SK-N-SH (cell line): ENCODE measurements at regions not wholly inside any gene's neighbourhood (a gene's known extent, or its start where the extent isn't known, plus 50 kb on each side); places are given as distances from the start of the nearest gene placed in this dataset.

Source experiments
- CTCF ChIA-PET: fragments of 300-600, 350-600 bp; formaldehyde crosslinking; extraction: SDS; loops from one replicate; lab custom pipeline; 2021; lab: Yijun Ruan, JAX
- POLR2A ChIA-PET: fragments of 350-600 bp; sonication (Branson Sonifier 250); formaldehyde crosslinking; extraction: SDS; loops from one replicate; lab custom pipeline; 2020; ENCODE audit warnings: antibody characterized with exemption, inconsistent platforms; lab: Yijun Ruan, JAX
- DNase-seq: peaks from one replicate; pipeline ENCODE4 v3.0.0; 2012
- H2AFZ ChIP-seq: fragments of 200-600 bp; sonication (generic); 2 replicates; pipeline ENCODE4 v1.8.1; 2016; ENCODE audit warnings: antibody characterized with exemption, mild to moderate bottlenecking, low read depth
- H3F3A ChIP-seq: fragments of 200-600 bp; sonication (generic); replicated peaks from 2 replicates; pipeline ENCODE3; 2016; ENCODE audit warnings: antibody characterized with exemption, mild to moderate bottlenecking; ENCODE audit not compliant: insufficient read depth
- H3K27ac ChIP-seq, 2 experiments: fragments of 200-500 bp in 1 of 2; fragments of 200-600 bp in 1 of 2; sonication (Bioruptor generic) in 1 of 2; sonication (generic), shearing (Covaris generic) in 1 of 2; 2 replicates each; pipeline versions ENCODE4 v1.5.1 to v1.6.1; 2014 to 2016; ENCODE audit warnings: low read depth in 2 of 2, inconsistent platforms in 1 of 2, low read length in 1 of 2, mild to moderate bottlenecking in 1 of 2, mixed read lengths in 1 of 2
- H3K27me3 ChIP-seq: fragments of 200-600 bp; sonication (generic), shearing (Covaris generic); 2 replicates; pipeline ENCODE4 v1.6.1; 2016; ENCODE audit warnings: mixed run types; ENCODE audit not compliant: insufficient read depth
- H3K36me3 ChIP-seq, 2 experiments: fragments of 200-500 bp in 1 of 2; fragments of 200-600 bp in 1 of 2; sonication (Bioruptor generic) in 1 of 2; sonication (generic) in 1 of 2; replicated peaks in 1 of 2; 2 replicates each; pipeline versions ENCODE3 to v1.5.1; 2014 to 2016; ENCODE audit warnings: low read length in 1 of 2, mild to moderate bottlenecking in 1 of 2; ENCODE audit not compliant: insufficient read depth in 2 of 2, control insufficient read depth in 1 of 2
- H3K4me1 ChIP-seq, 2 experiments: fragments of 200-500 bp in 1 of 2; fragments of 200-600 bp in 1 of 2; sonication (Bioruptor generic) in 1 of 2; sonication (generic), shearing (Covaris generic) in 1 of 2; 2 replicates each; pipeline versions ENCODE4 v1.5.1 to v1.6.1; 2014 to 2016; ENCODE audit warnings: low read depth in 1 of 2, low read length in 1 of 2, mixed run types in 1 of 2; ENCODE audit not compliant: insufficient read depth in 2 of 2, control insufficient read depth in 1 of 2
- H3K4me2 ChIP-seq: fragments of 200-600 bp; sonication (generic), shearing (Covaris generic); 2 replicates; pipeline ENCODE4 v1.6.1; 2017; ENCODE audit warnings: mixed run types
- H3K4me3 ChIP-seq, 2 experiments: fragments of 200-500 bp in 1 of 2; fragments of 200-600 bp in 1 of 2; sonication (Bioruptor generic) in 1 of 2; sonication (generic), shearing (Covaris generic) in 1 of 2; 2 replicates each; pipeline versions ENCODE4 v1.5.1 to v1.8.1; 2014 to 2016; ENCODE audit warnings: low read depth in 2 of 2, inconsistent platforms in 1 of 2, low read length in 1 of 2, mild to moderate bottlenecking in 1 of 2, mixed read lengths in 1 of 2, moderate library complexity in 1 of 2
- H3K79me2 ChIP-seq: fragments of 200-600 bp; sonication (generic); 2 replicates; pipeline ENCODE4 v1.8.1; 2017; ENCODE audit warnings: mild to moderate bottlenecking; ENCODE audit not compliant: insufficient read depth
- H3K9ac ChIP-seq: fragments of 200-600 bp; sonication (generic); 2 replicates; pipeline ENCODE4 v1.6.1; 2017; ENCODE audit warnings: mixed run types
- H3K9me2 ChIP-seq: fragments of 200-600 bp; sonication (generic); 2 replicates; pipeline ENCODE4 v1.6.1; 2017; ENCODE audit warnings: mixed run types
- H3K9me3 ChIP-seq: fragments of 200-600 bp; sonication (generic); 2 replicates; pipeline ENCODE4 v1.6.1; 2017; ENCODE audit warnings: mixed run types, mild to moderate bottlenecking, moderate library complexity
- H4K20me1 ChIP-seq: fragments of 200-600 bp; sonication (generic); 2 replicates; pipeline ENCODE4 v1.6.1; 2017; ENCODE audit warnings: mild to moderate bottlenecking, mixed run types; ENCODE audit not compliant: insufficient read depth
- FOXJ3 ChIP-seq: sonication (generic); formaldehyde crosslinking; IDR thresholded peaks from 2 replicates; pipeline ENCODE4 v1.5.1; 2020; ENCODE audit warnings: mild to moderate bottlenecking, missing genetic modification reagents
- MXI1 ChIP-seq: IDR thresholded peaks from 2 replicates; pipeline ENCODE4 v1.6.1; 2012; ENCODE audit warnings: mild to moderate bottlenecking, low read depth, low read length, improper control_type of control experiment
- POLR2AphosphoS5 ChIP-seq: IDR thresholded peaks from 2 replicates; pipeline ENCODE4 v1.6.1; 2012; ENCODE audit warnings: low read depth, low read length
- RCOR1 ChIP-seq: fragments of 150-350 bp; IDR thresholded peaks from 2 replicates; pipeline ENCODE4 v1.6.1; 2017; ENCODE audit warnings: antibody characterized with exemption, low read length
- SIN3A ChIP-seq: IDR thresholded peaks from 2 replicates; pipeline ENCODE4 v1.6.1; 2012; ENCODE audit warnings: low read depth, mild to moderate bottlenecking, low read length, moderate library complexity, borderline replicate concordance
- TEAD4 ChIP-seq: IDR thresholded peaks from 2 replicates; pipeline ENCODE4 v1.4.0; 2012; ENCODE audit warnings: mild to moderate bottlenecking, borderline replicate concordance; ENCODE audit not compliant: insufficient read depth
- YY1 ChIP-seq: IDR thresholded peaks from 2 replicates; pipeline ENCODE4 v1.4.0; 2012; ENCODE audit warnings: low read depth, mild to moderate bottlenecking
- WGBS: methylation state at CpG from one replicate; pipeline ENCODE4 v1.1.6; 2017; ENCODE audit warnings: low lambda C conversion rate; 5-methylcytosine and 5-hydroxymethylcytosine counted together
- TF ChIP-seq, protein P1 (sequence below): IDR thresholded peaks from 2 replicates; pipeline ENCODE4 v1.4.0; 2012; ENCODE audit warnings: low read depth, borderline replicate concordance
- TF ChIP-seq, protein P2 (sequence below): fragments of 150-350 bp; IDR thresholded peaks from 2 replicates; pipeline ENCODE4 v1.6.1; 2017; ENCODE audit warnings: antibody characterized with exemption, low read length, low read depth, borderline replicate concordance
- TF ChIP-seq, protein P3 (sequence below): IDR thresholded peaks from 2 replicates; pipeline ENCODE4 v1.6.1; 2012; ENCODE audit warnings: mild to moderate bottlenecking, low read depth, low read length, moderate library complexity

- no peak for DNase-seq
- Histone ChIP-seq H3K79me2 (no peaks in the 10 kb centered on the region), H3K36me3 (no peaks in the 10 kb centered on the region), H3K4me2 (no peak overlapping the region), H4K20me1 (no peaks in the 10 kb centered on the region), H3K9me3 (no peaks in the 10 kb centered on the region), H3K27ac (no peak overlapping the region), H3K27me3 (no peaks in the 10 kb centered on the region), H3K4me1 (0 out of 4 replicates have a peak, but pooled peaks cover 0 to 3% of the 10 kb centered on the region in 2 experiments), H3K9ac (no peak overlapping the region), H3K9me2 (no peaks in the 10 kb centered on the region), H3F3A (peaks cover 8% of the 10 kb centered on the region), H3K4me3 (no peak overlapping the region), H2AFZ (no peak overlapping the region)
- ChIA-PET CTCF (interaction anchor here (1.5 kb wide), 1 partner anchor 31 kb away, joined by 5 read pairs; no protein-coding TSS in a partner anchor), POLR2A (no interaction called here)
- 59% methylated on average over 1 of the region's 1 CpG for WGBS
- TF ChIP-seq, protein P1, sequence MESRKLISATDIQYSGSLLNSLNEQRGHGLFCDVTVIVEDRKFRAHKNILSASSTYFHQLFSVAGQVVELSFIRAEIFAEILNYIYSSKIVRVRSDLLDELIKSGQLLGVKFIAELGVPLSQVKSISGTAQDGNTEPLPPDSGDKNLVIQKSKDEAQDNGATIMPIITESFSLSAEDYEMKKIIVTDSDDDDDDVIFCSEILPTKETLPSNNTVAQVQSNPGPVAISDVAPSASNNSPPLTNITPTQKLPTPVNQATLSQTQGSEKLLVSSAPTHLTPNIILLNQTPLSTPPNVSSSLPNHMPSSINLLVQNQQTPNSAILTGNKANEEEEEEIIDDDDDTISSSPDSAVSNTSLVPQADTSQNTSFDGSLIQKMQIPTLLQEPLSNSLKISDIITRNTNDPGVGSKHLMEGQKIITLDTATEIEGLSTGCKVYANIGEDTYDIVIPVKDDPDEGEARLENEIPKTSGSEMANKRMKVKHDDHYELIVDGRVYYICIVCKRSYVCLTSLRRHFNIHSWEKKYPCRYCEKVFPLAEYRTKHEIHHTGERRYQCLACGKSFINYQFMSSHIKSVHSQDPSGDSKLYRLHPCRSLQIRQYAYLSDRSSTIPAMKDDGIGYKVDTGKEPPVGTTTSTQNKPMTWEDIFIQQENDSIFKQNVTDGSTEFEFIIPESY, result no peak
- TF ChIP-seq, protein P2, sequence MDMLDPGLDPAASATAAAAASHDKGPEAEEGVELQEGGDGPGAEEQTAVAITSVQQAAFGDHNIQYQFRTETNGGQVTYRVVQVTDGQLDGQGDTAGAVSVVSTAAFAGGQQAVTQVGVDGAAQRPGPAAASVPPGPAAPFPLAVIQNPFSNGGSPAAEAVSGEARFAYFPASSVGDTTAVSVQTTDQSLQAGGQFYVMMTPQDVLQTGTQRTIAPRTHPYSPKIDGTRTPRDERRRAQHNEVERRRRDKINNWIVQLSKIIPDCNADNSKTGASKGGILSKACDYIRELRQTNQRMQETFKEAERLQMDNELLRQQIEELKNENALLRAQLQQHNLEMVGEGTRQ, result no peak
- TF ChIP-seq YY1 (no peak), TEAD4 (no peak), FOXJ3 (CRISPR knock-in tag) (no peak), SIN3A (no peak), RCOR1 (no peak), POLR2AphosphoS5 (no peak), MXI1 (no peak)
- TF ChIP-seq, protein P3, sequence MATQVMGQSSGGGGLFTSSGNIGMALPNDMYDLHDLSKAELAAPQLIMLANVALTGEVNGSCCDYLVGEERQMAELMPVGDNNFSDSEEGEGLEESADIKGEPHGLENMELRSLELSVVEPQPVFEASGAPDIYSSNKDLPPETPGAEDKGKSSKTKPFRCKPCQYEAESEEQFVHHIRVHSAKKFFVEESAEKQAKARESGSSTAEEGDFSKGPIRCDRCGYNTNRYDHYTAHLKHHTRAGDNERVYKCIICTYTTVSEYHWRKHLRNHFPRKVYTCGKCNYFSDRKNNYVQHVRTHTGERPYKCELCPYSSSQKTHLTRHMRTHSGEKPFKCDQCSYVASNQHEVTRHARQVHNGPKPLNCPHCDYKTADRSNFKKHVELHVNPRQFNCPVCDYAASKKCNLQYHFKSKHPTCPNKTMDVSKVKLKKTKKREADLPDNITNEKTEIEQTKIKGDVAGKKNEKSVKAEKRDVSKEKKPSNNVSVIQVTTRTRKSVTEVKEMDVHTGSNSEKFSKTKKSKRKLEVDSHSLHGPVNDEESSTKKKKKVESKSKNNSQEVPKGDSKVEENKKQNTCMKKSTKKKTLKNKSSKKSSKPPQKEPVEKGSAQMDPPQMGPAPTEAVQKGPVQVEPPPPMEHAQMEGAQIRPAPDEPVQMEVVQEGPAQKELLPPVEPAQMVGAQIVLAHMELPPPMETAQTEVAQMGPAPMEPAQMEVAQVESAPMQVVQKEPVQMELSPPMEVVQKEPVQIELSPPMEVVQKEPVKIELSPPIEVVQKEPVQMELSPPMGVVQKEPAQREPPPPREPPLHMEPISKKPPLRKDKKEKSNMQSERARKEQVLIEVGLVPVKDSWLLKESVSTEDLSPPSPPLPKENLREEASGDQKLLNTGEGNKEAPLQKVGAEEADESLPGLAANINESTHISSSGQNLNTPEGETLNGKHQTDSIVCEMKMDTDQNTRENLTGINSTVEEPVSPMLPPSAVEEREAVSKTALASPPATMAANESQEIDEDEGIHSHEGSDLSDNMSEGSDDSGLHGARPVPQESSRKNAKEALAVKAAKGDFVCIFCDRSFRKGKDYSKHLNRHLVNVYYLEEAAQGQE, result no peak
These were observed 350.8 kb downstream of the PDGFC start for GRCh38 chr4:156620786-156621185.
